H1 (cell line): ENCODE measurements at regions not wholly inside any gene's neighbourhood (a gene's known extent, or its start where the extent isn't known, plus 50 kb on each side); places are given as distances from the start of the nearest gene placed in this dataset.

ENCODE experiments used
- ASH2L ChIP-seq: fragments of 200-600, 300-600 bp; sonication (generic); IDR thresholded peaks from one replicate; pipeline ENCODE4 v1.7.1; 2017; ENCODE audit warnings: low read length
- BACH1 ChIP-seq: IDR thresholded peaks from 2 replicates; pipeline ENCODE4 v1.6.1; 2012; ENCODE audit warnings: low read length, improper control_type of control experiment
- CHD1 ChIP-seq: IDR thresholded peaks from 2 replicates; pipeline ENCODE4 v1.6.1; 2012; ENCODE audit warnings: low read depth, low read length, improper control_type of control experiment
- CHD2 ChIP-seq: IDR thresholded peaks from 2 replicates; pipeline ENCODE4 v1.6.1; 2012; ENCODE audit warnings: low read length, improper control_type of control experiment
- CREB1 ChIP-seq: IDR thresholded peaks from 2 replicates; pipeline ENCODE4 v1.6.1; 2012; ENCODE audit warnings: inconsistent platforms
- HDAC2 ChIP-seq, 2 experiments: fragments of 300-600 bp in 1 of 2; sonication (generic) in 1 of 2; IDR thresholded peaks; 2 replicates each; pipeline ENCODE4 v1.6.1; 2011 to 2012; ENCODE audit warnings: low read depth in 2 of 2, low read length in 2 of 2, mild to moderate bottlenecking in 2 of 2, moderate library complexity in 2 of 2, borderline replicate concordance in 1 of 2, inconsistent platforms in 1 of 2
- JUN ChIP-seq: IDR thresholded peaks from 2 replicates; pipeline ENCODE4 v1.6.1; 2011; ENCODE audit warnings: low read depth, mild to moderate bottlenecking, improper control_type of control experiment, low read length
- KDM1A ChIP-seq: fragments of 200-600, 300-600 bp; sonication (generic); IDR thresholded peaks from 2 replicates; pipeline ENCODE4 v1.7.1; 2016; ENCODE audit warnings: mild to moderate bottlenecking, low read length, borderline replicate concordance
- KDM4A ChIP-seq: IDR thresholded peaks from one replicate; pipeline ENCODE4 v1.7.1; 2012; ENCODE audit warnings: low read depth, mild to moderate bottlenecking, moderate library complexity, low read length, inconsistent platforms; ENCODE audit not compliant: severe bottlenecking
- PHF8 ChIP-seq: fragments of 200-600 bp; sonication (generic); conservative IDR thresholded peaks from 2 replicates; pipeline ENCODE4 v1.7.1; 2012; ENCODE audit warnings: low read depth, mild to moderate bottlenecking, inconsistent platforms, low read length, moderate library complexity
- SAP30 ChIP-seq: fragments of 300-600 bp; sonication (generic); IDR thresholded peaks from 2 replicates; pipeline ENCODE4 v1.7.1; 2012; ENCODE audit warnings: low read length, moderate library complexity, mild to moderate bottlenecking, inconsistent platforms; ENCODE audit not compliant: insufficient read depth, insufficient replicate concordance
- SIN3A ChIP-seq, 2 experiments: IDR thresholded peaks in 1 of 2; conservative IDR thresholded peaks in 1 of 2; 2 replicates each; pipeline ENCODE4 v1.6.1; 2011 to 2012; ENCODE audit warnings: low read length in 2 of 2, improper control_type of control experiment in 1 of 2, low read depth in 1 of 2, mild to moderate bottlenecking in 1 of 2
- SP1 ChIP-seq: IDR thresholded peaks from 2 replicates; pipeline ENCODE4 v1.6.1; 2011; ENCODE audit warnings: low read depth, low read length
- SRF ChIP-seq: IDR thresholded peaks from 2 replicates; pipeline ENCODE4 v1.6.1; 2011; ENCODE audit warnings: mild to moderate bottlenecking, low read depth, low read length, moderate library complexity
- TAF7 ChIP-seq: optimal IDR thresholded peaks from 2 replicates; pipeline ENCODE3; 2011; ENCODE audit warnings: low read depth, mild to moderate bottlenecking, inconsistent platforms, low read length, moderate library complexity, borderline replicate concordance
- TEAD4 ChIP-seq: IDR thresholded peaks from 2 replicates; pipeline ENCODE4 v1.6.1; 2012; ENCODE audit warnings: low read depth, low read length, inconsistent platforms, mixed read lengths
- TF ChIP-seq, protein P1 (sequence below): IDR thresholded peaks from 2 replicates; pipeline ENCODE4 v1.6.1; 2011; ENCODE audit warnings: low read length, improper control_type of control experiment
- TF ChIP-seq, protein P2 (sequence below): IDR thresholded peaks from 2 replicates; pipeline ENCODE4 v1.6.1; 2012; ENCODE audit warnings: inconsistent platforms
- TF ChIP-seq, protein P3 (sequence below): IDR thresholded peaks from 2 replicates; pipeline ENCODE4 v1.6.1; 2012; ENCODE audit warnings: inconsistent platforms
- TF ChIP-seq, protein P4 (sequence below): IDR thresholded peaks from 2 replicates; pipeline ENCODE4 v1.6.1; 2012; ENCODE audit warnings: low read length, inconsistent platforms

DNA sequence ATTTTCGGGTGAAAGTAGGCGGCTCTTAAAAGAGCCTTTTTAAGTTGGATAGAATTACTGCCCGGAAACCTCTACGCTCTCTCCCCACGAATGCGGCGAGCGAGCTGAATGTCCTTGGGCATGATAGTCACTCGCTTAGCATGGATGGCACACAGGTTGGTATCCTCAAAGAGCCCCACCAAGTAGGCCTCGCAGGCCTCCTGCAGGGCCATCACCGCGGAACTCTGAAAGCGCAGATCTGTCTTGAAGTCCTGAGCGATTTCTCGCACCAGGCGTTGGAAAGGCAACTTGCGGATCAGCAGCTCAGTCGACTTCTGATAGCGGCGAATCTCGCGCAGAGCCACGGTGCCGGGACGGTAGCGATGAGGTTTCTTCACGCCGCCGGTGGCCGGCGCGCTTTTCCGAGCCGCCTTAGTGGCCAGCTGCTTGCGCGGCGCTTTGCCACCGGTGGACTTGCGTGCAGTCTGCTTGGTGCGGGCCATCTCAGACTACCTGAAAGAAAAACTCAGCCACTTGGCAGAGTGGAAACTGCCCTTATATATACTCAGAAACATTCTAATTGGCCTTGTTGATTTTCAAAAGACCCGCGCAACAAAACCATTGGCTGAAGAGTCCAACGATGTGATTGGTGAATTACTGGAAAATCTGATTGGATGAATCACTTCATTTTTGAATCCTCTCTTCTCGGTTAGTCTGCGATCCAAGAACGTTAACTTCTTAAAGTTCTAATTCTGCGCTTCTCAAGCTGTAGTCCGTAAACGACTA is 93.9 kb upstream of the BTN3A2 start (continued):
- TF ChIP-seq SAP30: peak; percentile 36
- peak; percentile 90 for TF ChIP-seq TAF7
- TF ChIP-seq, protein P1, sequence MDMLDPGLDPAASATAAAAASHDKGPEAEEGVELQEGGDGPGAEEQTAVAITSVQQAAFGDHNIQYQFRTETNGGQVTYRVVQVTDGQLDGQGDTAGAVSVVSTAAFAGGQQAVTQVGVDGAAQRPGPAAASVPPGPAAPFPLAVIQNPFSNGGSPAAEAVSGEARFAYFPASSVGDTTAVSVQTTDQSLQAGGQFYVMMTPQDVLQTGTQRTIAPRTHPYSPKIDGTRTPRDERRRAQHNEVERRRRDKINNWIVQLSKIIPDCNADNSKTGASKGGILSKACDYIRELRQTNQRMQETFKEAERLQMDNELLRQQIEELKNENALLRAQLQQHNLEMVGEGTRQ: no peak
- TF ChIP-seq CREB1: no peak
- peak; percentile 67 for TF ChIP-seq ASH2L
- peak; percentile 57; the same call in 1 of the 2 replicates for TF ChIP-seq CHD2
- TF ChIP-seq JUN: no peak
- peak; percentile 26 for TF ChIP-seq KDM4A
- no peak for TF ChIP-seq SRF
- TF ChIP-seq PHF8: peak; percentile 54
- peak; percentile 74 for TF ChIP-seq CHD1
- TF ChIP-seq, protein P2, sequence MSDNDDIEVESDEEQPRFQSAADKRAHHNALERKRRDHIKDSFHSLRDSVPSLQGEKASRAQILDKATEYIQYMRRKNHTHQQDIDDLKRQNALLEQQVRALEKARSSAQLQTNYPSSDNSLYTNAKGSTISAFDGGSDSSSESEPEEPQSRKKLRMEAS: peak; percentile 13; the same call in 1 of the 2 replicates
- TF ChIP-seq KDM1A: no peak
- TF ChIP-seq, protein P3, sequence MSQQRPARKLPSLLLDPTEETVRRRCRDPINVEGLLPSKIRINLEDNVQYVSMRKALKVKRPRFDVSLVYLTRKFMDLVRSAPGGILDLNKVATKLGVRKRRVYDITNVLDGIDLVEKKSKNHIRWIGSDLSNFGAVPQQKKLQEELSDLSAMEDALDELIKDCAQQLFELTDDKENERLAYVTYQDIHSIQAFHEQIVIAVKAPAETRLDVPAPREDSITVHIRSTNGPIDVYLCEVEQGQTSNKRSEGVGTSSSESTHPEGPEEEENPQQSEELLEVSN: no peak
- TF ChIP-seq SP1: peak; percentile 97
- TF ChIP-seq HDAC2 (IDR thresholded peaks at IDR 0.05; ENCODE audit: borderline replicate concordance in 1 of 2, low read depth in 2 of 2, low read length in 2 of 2): peak in 1 of 2 experiments; percentile 65; a peak in 1 of 4 replicates
- TF ChIP-seq, protein P4, sequence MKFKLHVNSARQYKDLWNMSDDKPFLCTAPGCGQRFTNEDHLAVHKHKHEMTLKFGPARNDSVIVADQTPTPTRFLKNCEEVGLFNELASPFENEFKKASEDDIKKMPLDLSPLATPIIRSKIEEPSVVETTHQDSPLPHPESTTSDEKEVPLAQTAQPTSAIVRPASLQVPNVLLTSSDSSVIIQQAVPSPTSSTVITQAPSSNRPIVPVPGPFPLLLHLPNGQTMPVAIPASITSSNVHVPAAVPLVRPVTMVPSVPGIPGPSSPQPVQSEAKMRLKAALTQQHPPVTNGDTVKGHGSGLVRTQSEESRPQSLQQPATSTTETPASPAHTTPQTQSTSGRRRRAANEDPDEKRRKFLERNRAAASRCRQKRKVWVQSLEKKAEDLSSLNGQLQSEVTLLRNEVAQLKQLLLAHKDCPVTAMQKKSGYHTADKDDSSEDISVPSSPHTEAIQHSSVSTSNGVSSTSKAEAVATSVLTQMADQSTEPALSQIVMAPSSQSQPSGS: peak; percentile 48; the same call in 1 of the 2 replicates
- peak; percentile 57; the same call in 1 of the 2 replicates for TF ChIP-seq BACH1
- TF ChIP-seq SIN3A (conservative IDR thresholded peaks at IDR 0.05 in 1 of 2, IDR thresholded peaks at IDR 0.05 in 1 of 2; ENCODE audit: low read depth in 1 of 2, low read length in 2 of 2): peak; percentile 42 to 91; a peak in 2 of 4 replicates
- 0 out of 2 replicates have a peak, but pooled peaks have one; percentile 11 for TF ChIP-seq TEAD4
